Upper lobe of left lung (tissue), 4 donors: ENCODE measurements at regions not wholly inside any gene's neighbourhood (a gene's known extent, or its start where the extent isn't known, plus 50 kb on each side); places are given as distances from the start of the nearest gene placed in this dataset.

ENCODE experiments used
- POLR2AphosphoS5 ChIP-seq, 2 donors: sonication (generic); formaldehyde crosslinking; IDR thresholded peaks; one replicate each; pipeline ENCODE4 v1.5.1; 2017; ENCODE audit warnings: antibody characterized with exemption in 2 of 2
- TF ChIP-seq, protein P1 (sequence below), 6 experiments: fragments of 450-650 bp in 4 of 6; fragments of 200-600 bp in 2 of 6; sonication (generic) in 2 of 6; IDR thresholded peaks; one replicate each; pipeline ENCODE4 v1.5.1; 2016 to 2019; ENCODE audit warnings: antibody characterized with exemption in 6 of 6

DNA sequence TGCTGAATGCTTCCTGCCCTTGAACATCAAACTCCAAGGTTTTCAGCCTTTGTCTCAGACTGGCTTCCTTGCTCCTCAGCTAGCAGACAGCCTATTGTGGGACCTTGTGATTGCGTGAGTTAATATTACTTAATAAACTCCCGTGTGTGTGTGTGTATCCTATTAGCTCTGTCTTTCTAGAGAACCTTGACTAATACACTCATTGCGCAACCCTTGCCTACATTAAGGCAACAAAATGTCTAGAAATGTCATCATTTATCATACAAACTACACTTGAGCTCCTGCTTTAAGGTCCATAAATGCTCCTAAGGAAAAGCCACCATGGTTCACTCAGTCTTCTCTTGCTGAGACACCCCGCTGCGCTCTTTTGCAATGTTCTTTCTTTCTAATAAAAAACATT is 2861.0 kb downstream of the PCDH9 start:
- TF ChIP-seq, protein P1, sequence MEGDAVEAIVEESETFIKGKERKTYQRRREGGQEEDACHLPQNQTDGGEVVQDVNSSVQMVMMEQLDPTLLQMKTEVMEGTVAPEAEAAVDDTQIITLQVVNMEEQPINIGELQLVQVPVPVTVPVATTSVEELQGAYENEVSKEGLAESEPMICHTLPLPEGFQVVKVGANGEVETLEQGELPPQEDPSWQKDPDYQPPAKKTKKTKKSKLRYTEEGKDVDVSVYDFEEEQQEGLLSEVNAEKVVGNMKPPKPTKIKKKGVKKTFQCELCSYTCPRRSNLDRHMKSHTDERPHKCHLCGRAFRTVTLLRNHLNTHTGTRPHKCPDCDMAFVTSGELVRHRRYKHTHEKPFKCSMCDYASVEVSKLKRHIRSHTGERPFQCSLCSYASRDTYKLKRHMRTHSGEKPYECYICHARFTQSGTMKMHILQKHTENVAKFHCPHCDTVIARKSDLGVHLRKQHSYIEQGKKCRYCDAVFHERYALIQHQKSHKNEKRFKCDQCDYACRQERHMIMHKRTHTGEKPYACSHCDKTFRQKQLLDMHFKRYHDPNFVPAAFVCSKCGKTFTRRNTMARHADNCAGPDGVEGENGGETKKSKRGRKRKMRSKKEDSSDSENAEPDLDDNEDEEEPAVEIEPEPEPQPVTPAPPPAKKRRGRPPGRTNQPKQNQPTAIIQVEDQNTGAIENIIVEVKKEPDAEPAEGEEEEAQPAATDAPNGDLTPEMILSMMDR (IDR thresholded peaks at IDR 0.05) = no peak
- TF ChIP-seq POLR2AphosphoS5 (IDR thresholded peaks at IDR 0.05) = no peak
